AG08395 (cell line): ENCODE measurements at regions not wholly inside any gene's neighbourhood (a gene's known extent, or its start where the extent isn't known, plus 50 kb on each side); places are given as distances from the start of the nearest gene placed in this dataset.

Experiments used
- DNase-seq: peaks from one replicate; pipeline ENCODE4 v3.0.0; 2012; ENCODE audit warnings: mixed read lengths, low spot score

GRCh38 chr2:198702796-198703195 lies 754.9 kb downstream of the SATB2 start:
- no peak for DNase-seq

- DNase-seq: no peak
Measured at GRCh38 chr2:198701481-198701880, 756.3 kb downstream of the SATB2 start.

GRCh38 chr2:198700319-198700718 lies 757.4 kb downstream of the SATB2 start:
- no peak for DNase-seq

GRCh38 chr2:198698230-198698629 lies 759.5 kb downstream of the SATB2 start:
- no peak for DNase-seq

GRCh38 chr2:198697794-198698193 lies 759.9 kb downstream of the SATB2 start:
- DNase-seq: no peak

GRCh38 chr2:198697218-198697617 lies 760.5 kb downstream of the SATB2 start:
- DNase-seq: no peak

GRCh38 chr2:198695879-198696278 lies 761.9 kb downstream of the SATB2 start:
- no peak for DNase-seq

GRCh38 chr2:198692907-198693510 lies 764.7 kb downstream of the SATB2 start:
- DNase-seq: no peak

GRCh38 chr2:198691236-198691635 lies 766.5 kb downstream of the SATB2 start:
- DNase-seq: no peak

GRCh38 chr2:198664321-198664720 lies 793.4 kb downstream of the SATB2 start:
- no peak for DNase-seq

- peak; percentile 20 for DNase-seq
Measured at GRCh38 chr2:198662905-198663304, 794.8 kb downstream of the SATB2 start.

GRCh38 chr2:198660501-198660900 lies 797.2 kb downstream of the SATB2 start:
- DNase-seq: peak; percentile 36

GRCh38 chr2:198659096-198659870 lies 798.5 kb downstream of the SATB2 start:
- DNase-seq: no peak

- no peak for DNase-seq
Measured at GRCh38 chr2:198657512-198658121, 800.1 kb downstream of the SATB2 start.

GRCh38 chr2:198656869-198657268 lies 800.9 kb downstream of the SATB2 start:
- no peak for DNase-seq

GRCh38 chr2:198654646-198655045 lies 803.1 kb downstream of the SATB2 start:
- no peak for DNase-seq

- DNase-seq: no peak
Measured at GRCh38 chr2:198653311-198653710, 804.4 kb downstream of the SATB2 start.

- DNase-seq: no peak
Measured at GRCh38 chr2:198652461-198652860, 805.3 kb downstream of the SATB2 start.

GRCh38 chr2:198645816-198646215 lies 811.9 kb downstream of the SATB2 start:
- DNase-seq: no peak

- no peak for DNase-seq
Measured at GRCh38 chr2:198641161-198641560, 816.6 kb downstream of the SATB2 start.

GRCh38 chr2:198640463-198640862 lies 817.3 kb downstream of the SATB2 start:
- DNase-seq: no peak

GRCh38 chr2:198639580-198639979 lies 818.2 kb downstream of the SATB2 start:
- DNase-seq: no peak

GRCh38 chr2:198638577-198638976 lies 819.2 kb downstream of the SATB2 start:
- DNase-seq: no peak
